ENCODE measurements at regions not wholly inside any gene's neighbourhood (a gene's known extent, or its start where the extent isn't known, plus 50 kb on each side); places are given as distances from the start of the nearest gene placed in this dataset.

GRCh38 chr4:22094217-22094616 lies 145.6 kb upstream of the KCNIP4 start:
- no peak for DNase-seq

DNA sequence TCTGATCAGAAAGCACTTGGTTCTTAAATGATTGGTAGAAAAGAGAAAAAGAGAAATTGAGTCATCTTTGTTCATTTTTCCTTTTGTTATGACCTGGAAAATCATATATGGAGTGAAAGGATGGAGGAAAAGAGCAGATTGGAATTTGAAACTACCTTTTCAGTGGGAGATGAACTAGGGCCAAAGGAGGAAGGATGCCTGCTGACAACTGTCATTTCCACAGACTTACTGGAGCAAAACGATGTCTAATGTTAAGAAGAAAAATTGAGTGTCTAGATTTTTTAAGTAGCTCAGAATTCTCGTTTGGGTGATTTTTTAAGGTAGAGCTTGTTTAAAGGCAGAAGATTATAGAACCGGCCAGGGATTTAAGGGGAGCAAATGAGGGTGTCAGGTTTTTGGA lies 144.6 kb upstream of the KCNIP4 start:
- no peak for DNase-seq

DNA sequence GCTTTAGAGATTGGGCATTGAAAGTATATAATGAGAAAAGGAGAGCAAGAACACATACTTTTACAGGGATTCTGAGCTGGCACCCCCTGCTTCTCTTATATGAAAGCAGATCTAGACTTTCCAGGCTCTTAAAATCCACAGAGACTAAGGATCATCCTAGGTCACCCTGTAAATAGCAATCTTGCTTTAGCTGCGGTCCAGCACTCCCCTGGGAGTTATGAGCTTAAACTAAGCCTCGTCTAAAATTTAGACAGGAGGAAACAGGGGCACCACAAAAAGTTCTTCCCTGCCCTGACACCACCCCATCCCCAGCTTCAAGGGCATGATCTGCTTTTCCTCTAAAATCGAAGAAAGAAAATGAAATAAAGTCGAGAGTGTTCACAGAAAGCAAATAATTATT lies 143.3 kb upstream of the KCNIP4 start:
- no peak for DNase-seq

GRCh38 chr4:22091352-22091717 lies 142.8 kb upstream of the KCNIP4 start:
- no peak for DNase-seq

DNA sequence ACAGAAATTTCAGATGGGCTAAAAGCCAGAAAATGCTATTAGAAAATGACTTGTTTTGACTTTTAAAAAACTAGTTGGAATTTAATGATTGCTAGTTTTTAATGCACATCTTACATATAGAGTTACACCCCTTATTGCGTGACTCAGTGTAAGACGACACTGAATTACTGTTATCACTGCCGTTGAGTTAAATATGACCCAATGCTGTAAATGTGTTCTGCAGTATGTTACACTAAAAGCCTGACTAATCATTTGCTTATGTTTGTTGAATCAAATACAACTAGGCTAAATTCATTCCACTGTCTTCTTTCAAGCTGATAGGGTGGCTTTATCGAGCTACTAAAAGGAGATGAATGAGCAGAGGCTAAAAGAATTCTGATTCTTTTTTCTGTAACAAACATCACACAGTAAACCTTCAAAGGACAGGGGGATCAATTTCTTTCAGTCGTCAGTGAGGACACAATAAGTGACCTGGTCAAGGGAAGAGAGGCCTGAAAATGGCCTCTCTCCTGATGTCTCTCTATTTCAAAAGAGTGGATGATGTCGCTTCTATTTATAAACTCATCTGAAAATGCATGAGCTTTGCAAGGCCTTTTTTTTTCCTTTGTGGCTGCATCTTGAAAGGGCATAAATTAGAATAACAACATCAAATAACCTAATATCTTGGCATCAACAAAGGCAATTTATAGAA lies 142.2 kb upstream of the KCNIP4 start:
- DNase-seq: no peak

- DNase-seq: no peak
Observed at GRCh38 chr4:22077571-22077970, 129.0 kb upstream of the KCNIP4 start.

DNA sequence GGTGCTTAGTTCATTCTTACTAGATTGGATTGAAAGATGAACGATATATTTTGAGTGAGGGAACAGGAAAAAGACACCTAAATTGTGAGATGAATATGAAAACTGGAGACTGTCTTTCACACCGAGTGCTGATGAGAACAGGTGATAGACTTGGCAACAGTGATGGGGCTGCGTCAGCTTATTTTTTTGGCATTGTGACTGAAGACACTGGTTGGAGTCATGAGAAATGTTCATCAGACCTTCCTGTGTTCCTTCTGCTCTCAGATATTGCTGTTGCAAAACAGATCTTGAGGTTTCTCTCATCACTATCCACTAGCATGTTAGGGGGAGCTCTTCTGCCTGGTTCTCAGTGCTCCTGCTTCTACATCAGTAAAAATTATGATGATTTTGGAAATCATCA lies 124.2 kb upstream of the KCNIP4 start:
- DNase-seq: no peak

GRCh38 chr4:22072240-22072639 lies 123.7 kb upstream of the KCNIP4 start:
- DNase-seq: no peak

- DNase-seq: no peak
Observed at GRCh38 chr4:22071749-22072148, 123.2 kb upstream of the KCNIP4 start.

- no peak for DNase-seq
Observed at GRCh38 chr4:22070256-22070655, 121.7 kb upstream of the KCNIP4 start.

GRCh38 chr4:22063613-22064012 lies 115.0 kb upstream of the KCNIP4 start:
- DNase-seq: no peak

GRCh38 chr4:22062676-22063075 lies 114.1 kb upstream of the KCNIP4 start:
- no peak for DNase-seq

DNA sequence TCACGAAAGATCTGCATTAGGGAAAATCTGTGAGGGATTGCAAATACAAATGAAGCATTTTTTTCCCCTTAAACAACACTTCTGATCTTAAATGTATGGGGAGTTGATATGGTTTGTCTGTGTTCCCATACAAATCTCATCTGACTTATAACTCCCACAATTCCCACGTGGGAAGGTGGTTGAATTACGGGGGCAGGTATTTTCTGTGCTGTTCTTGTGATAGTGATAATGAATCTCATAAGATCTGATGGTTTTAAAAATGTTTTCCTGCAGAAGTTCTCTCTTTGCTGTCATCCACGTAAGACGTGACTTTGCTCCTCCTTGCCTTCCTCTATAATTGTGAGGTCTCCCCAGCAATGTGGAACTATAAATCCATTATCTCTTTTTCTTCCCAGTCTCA lies 107.4 kb upstream of the KCNIP4 start:
- DNase-seq: no peak

DNA sequence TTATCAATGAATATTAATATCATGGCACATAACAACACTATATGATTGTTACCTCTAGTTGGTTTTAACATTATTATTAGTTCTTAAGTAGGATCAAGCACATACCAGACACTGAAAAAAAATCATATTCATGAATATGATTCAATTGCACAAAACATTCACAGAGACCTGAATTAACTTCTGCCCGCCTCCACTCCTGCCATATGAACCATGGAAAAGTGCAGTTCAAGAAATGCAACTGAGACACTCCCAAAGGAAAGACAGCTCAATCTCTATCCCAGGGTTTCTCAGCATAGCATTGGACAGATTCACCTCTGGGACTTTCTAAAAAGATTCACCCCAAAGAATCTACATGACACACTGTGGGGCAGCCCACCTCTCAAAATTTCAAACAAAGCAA lies 103.5 kb upstream of the KCNIP4 start:
- no peak for DNase-seq

DNA sequence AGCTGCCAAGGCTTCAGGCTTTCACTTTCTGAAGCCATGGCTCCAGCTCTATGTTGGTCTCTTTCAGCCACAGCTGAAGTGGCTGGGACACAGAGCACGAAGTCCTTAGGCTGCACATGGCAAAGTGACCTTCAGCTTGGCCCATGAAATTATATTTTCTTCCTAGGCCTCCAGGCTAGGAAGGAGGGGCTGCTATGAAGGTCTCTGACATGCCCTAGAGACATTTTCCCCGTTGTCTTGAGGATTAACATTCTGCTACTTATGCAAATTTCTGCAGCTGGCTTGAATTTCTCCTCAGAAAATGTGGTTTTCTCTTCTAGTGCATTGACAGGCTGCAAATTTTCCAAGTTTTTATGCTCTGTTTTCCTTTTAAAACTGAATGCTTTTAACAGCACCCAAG lies 99.8 kb upstream of the KCNIP4 start:
- no peak for DNase-seq

DNA sequence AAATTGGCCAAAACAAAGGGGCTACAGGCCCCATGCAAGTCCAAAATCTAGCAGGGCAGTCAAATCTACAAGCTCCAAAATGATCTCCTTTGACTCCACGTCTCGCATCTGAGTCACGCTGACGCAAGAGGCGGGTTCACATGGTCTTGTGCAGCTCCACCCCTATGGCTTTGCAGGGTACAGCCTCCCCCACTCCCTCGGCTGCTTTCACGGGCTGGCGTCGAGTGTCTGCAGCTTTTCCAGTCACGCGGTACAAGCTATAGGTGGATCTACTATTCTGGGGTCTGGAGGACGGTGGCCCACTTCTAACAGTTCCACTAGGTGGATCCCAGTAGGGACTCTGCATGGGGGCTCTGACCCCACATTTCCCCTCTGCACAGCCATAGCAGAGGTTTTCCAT lies 99.2 kb upstream of the KCNIP4 start:
- DNase-seq: no peak

DNA sequence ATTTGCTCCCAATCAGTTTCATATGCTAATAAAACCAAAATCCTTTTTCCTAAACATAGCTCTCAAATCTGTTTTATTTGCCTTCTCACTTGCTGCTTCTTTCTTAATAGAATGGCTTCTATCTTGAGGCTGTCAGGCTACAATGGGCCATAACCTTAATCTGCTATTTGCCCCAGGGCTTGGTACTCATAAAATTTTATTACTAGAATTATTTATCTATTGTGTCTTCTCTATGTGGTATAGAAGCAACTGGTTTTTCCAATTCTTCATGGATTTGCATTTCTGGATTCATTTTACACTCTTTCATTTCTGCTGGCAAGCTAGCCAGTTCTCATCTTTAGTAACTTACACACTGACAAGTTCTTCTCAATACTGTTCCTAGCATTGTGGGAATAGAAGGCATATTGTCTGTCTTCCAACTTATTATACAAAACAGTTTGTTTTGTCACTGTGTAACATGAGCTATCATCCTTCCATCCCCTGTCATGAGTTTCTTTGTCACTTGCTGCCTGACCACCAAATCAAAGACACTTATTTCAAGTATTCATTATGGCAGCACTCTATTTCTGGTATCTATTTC lies 96.6 kb upstream of the KCNIP4 start:
- DNase-seq: no peak

DNA sequence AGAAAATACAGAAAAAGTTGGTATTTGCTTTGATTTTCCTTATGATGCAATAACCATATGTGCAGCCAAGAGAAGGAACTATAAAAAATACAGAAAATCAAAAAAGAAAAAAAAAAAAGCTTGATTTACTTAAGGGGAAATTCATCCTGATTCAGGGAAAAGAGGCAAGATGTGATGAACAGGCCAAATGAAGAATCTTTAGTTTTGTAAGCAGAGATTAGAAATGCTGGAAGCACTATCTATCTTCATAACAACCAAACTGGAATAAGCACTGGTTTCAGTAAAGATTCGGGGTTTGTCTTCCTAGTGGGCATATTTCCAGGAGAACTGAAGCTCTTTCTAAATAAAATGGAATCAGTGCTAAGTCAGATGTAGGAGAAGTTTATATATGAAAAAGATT lies 82.9 kb upstream of the KCNIP4 start:
- no peak for DNase-seq

DNA sequence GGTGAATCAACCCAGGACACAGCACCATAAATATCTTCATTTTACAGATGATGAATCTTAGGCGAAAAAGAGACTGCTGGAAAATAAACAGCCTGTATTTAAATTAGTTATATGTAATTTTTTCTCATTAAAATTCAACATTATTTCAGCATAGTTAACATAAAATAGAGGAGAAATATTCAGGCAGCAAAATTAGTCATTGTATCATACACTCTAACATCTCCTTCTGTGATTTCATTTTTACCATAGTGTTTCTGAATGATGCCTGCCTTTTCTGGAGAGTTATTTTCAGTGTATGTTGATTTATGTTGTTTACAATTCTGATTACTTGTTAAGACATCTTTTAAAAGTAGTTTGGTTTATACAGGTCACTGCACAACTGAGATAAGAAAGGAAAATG lies 82.3 kb upstream of the KCNIP4 start:
- DNase-seq: no peak

DNA sequence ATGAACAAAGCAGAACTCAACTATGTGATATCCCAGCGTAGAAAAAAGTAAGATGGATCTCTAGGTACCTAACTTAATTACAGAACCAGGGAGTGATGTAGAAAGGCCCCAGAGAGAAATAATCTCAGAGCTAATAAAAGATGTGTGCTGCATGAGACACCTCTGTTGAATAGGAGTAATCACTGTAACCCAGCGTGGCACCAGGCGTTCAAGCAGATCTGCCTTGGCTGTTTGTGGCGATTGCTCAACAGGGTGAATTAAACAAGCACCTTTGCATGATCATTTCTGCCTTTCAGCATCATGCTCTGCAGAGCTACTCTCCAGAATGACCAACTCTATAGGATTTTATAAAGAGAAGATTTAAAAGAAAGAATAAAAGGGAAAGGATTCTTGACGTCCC lies 81.7 kb upstream of the KCNIP4 start:
- DNase-seq: no peak

DNA sequence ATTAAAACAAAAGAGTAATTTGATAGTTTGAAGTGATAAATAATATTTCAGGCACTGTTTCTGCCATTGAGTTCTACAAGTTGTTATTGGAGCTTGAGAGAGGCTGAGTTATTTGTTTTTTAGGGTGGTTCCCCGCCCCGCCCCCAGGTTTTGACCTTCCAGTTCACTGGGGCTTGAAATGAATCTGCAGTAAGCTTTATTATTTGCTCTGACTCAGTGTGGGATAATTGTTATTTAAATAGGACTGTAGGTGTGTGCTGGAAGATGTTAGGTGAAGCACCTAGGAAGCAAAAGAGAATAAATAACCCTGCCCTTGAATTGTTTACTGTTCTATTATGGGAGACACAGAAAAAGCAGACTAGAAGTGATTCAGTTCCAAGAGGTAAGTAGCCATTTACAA lies 81.2 kb upstream of the KCNIP4 start:
- no peak for DNase-seq

GRCh38 chr4:22021106-22021505 lies 72.5 kb upstream of the KCNIP4 start:
- no peak for DNase-seq

GRCh38 chr4:22020129-22020528 lies 71.6 kb upstream of the KCNIP4 start:
- DNase-seq: no peak

DNA sequence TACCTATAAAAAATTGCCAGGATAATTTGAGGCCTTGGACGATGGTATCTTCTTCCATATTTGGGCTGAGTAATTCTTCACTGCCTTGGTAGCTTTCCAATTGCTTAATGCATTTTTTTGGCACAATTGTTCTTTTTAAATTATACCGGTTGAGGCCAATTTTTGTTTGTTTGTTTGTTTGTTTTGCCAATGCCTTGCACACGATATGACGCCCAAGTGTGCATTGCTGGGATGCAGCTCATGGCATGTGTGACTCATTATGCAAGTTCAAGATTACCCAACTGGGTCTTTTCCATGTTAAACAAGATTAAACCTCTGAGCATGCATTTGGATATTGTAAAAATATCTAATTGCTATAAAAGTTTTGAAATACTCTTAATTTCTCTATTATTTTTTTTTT lies 71.1 kb upstream of the KCNIP4 start:
- DNase-seq: no peak

GRCh38 chr4:22014222-22014741 lies 65.7 kb upstream of the KCNIP4 start:
- DNase-seq: no peak
